RPMI8226 (cell line): ENCODE measurements at regions not wholly inside any gene's neighbourhood (a gene's known extent, or its start where the extent isn't known, plus 50 kb on each side); places are given as distances from the start of the nearest gene placed in this dataset.
"Not testable (repeated sequence)": the region's sequence is repeated elsewhere in the genome, so short reads cannot be mapped to it uniquely, and the experiment has no call there.

Source experiments
- DNase-seq: peaks from one replicate; pipeline ENCODE4 v3.0.0-alpha.2; 2015

DNA sequence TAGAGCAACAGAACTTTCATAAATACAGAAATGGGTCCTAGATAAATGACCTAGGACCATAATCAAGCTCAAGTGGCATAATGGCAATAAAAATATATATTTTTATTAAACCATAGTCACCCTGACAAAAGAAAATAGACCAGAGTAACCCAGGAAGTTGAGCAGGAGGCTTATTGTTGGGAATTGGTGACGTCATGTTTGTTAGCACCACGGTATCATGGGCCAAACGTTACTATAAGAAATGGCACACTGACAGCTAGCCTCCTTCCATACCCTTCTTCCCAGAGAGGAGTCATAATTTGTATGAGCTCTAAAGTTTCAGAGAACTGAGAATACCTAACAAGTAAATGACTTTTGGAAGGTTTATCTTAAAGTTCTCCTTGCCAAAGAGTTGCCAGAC, 1698.2 kb downstream of the REEP3 start:
- no peak for DNase-seq

DNA sequence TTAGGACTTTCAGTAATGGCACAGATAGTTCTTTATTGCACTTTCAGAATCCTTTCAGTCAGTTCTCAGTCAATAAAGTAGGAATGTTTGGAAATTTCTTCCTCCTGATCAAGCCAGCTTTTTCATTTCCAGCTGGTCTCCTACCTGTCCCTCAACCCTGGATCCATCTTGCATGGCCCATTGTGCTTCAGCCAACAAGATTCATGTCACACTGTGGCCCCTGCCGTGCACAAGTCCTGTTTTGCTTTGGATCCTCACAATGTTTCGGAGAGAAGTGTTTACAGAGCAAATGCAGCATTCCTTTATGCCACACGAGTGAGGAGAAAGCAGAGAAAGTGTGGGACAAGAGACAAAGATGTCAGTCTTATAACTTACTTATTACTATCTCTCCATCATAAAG, 1694.7 kb upstream of the LRRTM3 start:
- no peak for DNase-seq

DNA sequence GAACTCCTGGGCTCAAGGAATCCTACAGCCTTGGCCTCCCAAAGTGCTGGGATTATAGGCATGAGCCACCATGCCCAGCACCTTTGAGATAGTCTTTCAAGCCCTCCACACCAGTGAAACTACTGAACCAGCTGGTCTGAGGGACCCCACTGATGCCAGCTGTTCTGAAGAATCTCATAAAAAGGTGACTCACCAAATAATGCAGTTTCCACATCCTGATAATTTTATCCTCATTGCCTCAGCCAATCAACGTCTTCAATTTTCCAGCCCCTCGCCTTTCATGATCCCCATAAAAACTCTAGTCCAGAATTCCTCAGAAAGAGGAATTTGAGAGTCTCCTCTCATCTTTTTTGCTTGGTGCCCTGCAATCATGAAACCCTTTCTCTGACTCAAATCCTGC, 1691.6 kb upstream of the LRRTM3 start:
- no peak for DNase-seq

- no peak for DNase-seq
Observed at GRCh38 chr10:65235266-65235665, 1690.6 kb upstream of the LRRTM3 start.

DNA sequence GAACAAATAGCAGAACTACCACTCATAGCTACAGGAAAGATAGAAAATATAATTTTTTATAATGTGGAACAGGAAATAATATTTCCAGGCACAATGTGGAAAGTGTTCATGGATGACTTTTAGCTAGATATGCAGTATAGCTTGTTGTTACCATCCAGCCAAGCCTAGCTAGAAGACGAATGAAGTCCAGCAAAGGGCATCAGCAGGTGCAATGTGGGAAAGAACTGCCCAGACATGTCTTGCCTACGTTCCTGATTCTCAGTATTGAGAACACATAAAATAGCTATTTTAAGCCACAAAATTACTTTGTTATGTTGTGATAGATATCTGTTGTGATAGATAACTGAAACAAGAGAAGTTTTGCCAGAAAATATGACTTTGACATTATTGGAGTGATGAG, 1690.0 kb upstream of the LRRTM3 start:
- DNase-seq, result no peak

DNA sequence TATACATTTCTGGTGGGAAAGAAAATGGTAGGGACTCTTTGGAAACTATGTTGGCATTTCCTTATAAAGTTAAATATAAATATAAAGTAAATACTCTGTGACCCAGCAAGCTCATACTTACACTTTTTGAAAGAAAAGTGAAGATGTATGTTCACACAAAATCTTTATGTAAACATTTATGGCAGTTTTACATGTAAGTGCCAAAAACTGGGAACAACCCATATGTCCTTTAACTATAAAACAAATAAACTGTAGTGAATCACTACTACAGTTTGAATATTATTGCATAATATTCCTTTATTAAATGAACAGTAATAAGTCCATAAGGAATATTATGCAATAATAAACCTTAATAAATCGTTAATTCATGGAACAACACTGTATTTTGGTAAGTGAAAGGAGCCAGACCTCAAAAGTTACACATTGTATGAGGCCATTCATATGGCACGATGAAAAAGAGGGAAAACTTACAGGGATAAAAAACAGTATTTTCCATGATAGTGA, 1660.3 kb upstream of the LRRTM3 start:
- no peak for DNase-seq

DNA sequence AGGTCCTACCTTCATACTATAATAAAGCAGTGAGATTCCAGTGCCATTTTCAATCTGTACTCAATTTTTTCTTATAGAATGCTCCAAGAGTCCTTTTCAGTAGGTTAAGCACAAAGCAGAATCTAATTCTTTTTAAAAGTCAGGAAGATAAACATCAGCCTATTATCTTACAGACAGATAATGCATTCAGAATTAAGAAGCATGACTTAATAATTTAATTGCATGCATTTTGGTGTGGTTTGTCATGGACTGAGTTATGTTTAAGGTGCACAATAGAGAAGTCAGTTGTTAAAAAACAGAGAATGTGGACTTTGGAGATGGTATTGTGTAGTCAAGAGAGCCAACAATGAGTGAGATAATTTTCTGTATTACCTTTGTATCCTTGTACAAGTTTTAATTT, 1656.3 kb upstream of the LRRTM3 start:
- DNase-seq, result not testable (repeated sequence)

- no peak for DNase-seq
Observed at GRCh38 chr10:65270969-65271368, 1654.9 kb upstream of the LRRTM3 start.

DNA sequence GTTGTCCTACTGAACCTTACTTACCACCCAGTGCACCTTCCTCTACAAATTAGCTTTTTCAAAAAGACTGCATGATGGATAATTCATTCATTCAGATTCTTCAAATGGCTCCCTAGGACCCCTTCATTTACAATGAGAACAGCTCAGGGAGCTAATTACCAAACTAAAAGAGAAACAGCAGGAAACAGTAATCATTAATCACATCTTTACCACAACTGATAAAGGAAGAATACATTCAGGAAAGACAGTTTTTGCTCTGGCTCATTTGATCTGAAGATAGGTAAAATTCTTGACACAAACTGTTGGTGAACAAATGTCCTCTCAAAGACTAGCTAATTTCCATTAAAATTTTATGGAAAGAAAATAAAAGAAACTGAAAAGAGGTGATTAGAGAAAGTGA, 1652.7 kb upstream of the LRRTM3 start:
- no peak for DNase-seq

GRCh38 chr10:65275296-65275695, 1650.5 kb upstream of the LRRTM3 start:
- no peak for DNase-seq

DNA sequence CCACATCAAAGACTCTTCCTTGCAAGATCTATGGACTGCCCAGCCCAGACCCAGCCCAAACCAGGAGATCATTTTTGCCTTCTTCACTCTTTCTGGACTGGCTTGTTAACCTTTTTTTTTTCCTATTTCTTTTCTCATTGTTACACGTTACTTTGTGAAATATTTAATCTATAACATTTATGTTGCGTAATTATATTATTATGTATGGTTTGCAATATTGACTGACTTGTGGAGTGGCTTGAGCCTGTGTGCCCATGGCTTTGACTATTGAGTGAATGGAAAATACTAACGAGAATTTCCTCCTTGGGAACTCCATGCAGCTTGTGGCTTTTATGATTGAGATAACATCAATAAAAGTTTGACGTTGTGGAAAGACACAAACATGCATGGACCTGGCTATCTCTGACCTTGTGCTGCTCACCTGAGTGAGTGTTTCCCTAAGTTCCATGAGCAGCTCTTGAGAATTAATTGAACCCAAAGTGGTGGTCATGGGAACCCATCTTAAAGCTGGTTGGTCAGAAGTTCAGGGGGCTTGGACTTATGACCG, 1641.3 kb upstream of the LRRTM3 start:
- DNase-seq, result no peak

DNA sequence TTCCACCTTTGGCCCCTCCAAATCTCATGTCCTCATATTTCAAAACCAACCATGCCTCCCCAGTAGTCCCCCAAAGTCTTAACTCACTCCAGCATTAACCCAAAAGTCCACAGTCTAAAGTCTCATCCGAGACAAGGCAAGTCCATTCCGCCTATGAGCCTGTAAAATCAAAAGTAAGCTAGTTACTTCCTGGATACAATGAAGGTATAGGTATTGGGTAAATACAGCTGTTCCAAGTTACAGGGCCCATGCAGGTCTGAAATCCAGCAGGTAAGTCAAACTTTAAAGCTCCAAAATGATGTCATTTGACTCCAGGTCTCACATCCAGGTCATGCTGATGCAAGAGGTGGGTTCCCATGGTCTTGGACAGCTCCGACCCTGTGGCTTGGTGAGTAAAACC, 1640.1 kb upstream of the LRRTM3 start:
- DNase-seq, result not testable (repeated sequence)

DNA sequence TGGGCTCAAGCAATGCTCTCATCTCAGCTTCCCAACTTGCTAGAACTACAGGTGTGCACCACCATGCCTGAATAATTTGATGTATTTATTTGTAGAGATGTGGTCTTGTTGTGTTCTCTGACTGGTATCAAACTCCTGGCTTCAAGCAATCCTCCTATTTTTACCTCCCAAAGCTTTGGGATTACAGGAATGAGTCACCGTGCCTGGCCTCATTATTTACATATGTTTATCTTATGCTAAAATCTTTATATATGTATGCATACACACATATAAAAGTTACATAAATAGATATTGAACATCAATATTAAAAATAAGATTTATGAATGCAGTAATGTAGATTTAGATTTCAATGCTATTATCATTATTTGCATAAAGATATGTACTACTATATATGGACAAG, 1634.5 kb upstream of the LRRTM3 start:
- DNase-seq, result no peak

DNA sequence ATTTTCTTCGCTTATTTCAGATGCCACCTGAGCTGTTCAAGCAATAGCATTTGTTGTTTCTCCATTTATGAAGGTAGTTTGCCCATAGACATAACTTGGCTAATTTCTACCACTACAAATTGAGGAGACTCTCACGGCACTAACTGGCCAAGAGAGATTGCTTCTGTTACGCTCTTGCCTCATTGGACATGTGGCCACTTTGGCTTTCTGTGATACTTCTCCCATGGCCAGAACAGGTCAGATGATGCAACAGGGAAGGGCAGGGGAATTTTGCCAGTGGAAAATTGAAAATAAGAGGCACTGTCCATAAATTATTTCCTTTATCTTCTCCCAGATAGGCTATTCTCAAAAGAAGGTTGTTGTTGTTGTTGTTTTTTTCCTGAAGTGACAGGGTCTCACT, 1633.3 kb upstream of the LRRTM3 start:
- no peak for DNase-seq

DNA sequence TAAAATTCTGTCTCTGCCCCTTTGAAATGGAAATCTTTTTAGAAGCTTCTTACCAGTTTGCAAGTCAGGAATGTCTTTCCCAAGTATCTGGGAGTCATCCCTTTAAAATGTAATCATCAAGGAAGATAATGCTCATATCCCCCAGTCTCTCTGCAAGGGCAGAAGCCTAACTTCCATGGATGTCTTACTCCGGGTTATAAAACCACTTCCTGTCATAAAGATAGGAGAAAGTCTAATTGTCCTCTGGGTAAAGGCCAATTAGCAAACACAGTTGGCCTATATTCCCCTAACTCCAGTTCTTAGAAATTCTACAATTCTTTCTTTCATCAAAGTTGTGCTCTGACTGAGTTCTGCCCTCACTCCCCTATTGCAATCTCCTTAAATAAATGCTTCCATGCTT, 1631.5 kb upstream of the LRRTM3 start:
- no peak for DNase-seq

DNA sequence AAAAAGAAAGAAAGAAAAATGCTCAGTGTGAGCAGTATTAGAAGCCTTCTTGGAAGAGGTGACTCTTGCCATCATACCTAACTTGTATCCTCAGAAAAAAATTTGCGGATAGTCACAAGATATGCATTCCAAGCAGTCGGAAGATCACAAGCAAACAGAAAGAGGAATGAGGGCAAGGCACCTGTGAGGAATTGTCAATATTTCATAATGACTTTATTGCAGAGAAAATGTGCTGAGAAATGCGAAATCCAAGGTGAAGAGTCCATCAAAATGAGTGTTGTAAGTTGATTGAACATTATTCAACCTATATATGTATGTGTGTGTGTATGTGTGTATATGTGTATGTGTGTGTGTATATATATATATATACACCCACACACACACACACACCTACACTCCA, 1624.7 kb upstream of the LRRTM3 start:
- DNase-seq, result no peak

- DNase-seq, result no peak
Observed at GRCh38 chr10:65306201-65306600, 1619.6 kb upstream of the LRRTM3 start.

- no peak for DNase-seq
Observed at GRCh38 chr10:65312876-65313275, 1613.0 kb upstream of the LRRTM3 start.

GRCh38 chr10:65313406-65313805, 1612.4 kb upstream of the LRRTM3 start:
- DNase-seq, result no peak

- no peak for DNase-seq
Observed at GRCh38 chr10:65314253-65314652, 1611.6 kb upstream of the LRRTM3 start.

- DNase-seq, result no peak
Observed at GRCh38 chr10:65319493-65319892, 1606.3 kb upstream of the LRRTM3 start.

GRCh38 chr10:65320236-65321026, 1605.4 kb upstream of the LRRTM3 start:
- no peak for DNase-seq

GRCh38 chr10:65323802-65324201, 1602.0 kb upstream of the LRRTM3 start:
- no peak for DNase-seq

DNA sequence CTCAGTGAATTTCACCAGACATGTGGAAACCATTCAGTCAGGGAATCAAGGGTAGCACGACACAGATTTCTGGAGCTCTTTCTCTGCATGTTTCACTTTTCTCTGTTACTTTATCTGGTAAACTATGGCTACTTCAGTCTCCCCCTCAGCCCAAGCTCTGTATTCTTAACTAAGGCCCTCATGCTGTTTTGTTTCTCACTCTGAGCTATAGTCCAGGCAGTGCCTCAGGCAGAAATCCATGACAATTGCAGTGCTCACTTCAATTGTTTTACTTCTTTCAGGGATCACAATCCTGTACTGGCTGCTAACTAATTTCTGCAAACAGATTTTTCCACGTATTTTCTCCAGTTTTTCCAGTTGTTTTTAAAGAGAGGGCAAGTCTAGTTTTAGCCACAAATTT, 1599.9 kb upstream of the LRRTM3 start:
- DNase-seq, result no peak

DNA sequence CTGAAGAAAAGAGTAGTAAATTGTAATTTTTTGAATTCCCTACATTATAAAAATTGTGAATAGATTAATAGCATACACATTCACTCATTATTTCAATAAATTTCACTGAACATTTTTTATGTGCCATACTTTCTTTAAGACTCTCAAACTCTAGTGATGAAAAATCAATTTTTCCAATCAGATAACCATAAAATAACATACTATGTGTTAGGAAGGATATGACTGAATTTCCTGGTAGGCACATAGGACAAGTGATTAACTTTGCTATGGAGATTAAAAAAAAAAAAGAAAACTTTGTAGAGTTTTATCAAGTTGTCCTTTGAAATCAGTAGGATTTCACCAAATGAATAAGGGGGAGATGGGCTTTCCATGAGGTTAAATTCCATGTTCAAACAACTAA, 1597.3 kb upstream of the LRRTM3 start:
- no peak for DNase-seq
